Stomach (tissue), 8 donors: ENCODE measurements at regions not wholly inside any gene's neighbourhood (a gene's known extent, or its start where the extent isn't known, plus 50 kb on each side); places are given as distances from the start of the nearest gene placed in this dataset.

Source experiments
- DNase-seq, 2 donors: peaks; one replicate each; pipeline versions ENCODE4 v3.0.0 to v3.0.0-alpha.2; 2013 to 2019
- H3K27ac ChIP-seq, 5 donors: fragments of 200-600 bp in 4 of 5; sonication (generic) in 4 of 5; one replicate each; pipeline ENCODE4 v1.5.1; 2013 to 2019; ENCODE audit warnings: mild to moderate bottlenecking in 1 of 5, moderate library complexity in 1 of 5
- H3K27me3 ChIP-seq, 3 donors: fragments of 200-600 bp; sonication (generic); one replicate each; pipeline ENCODE4 v1.5.1; 2017 to 2019; ENCODE audit warnings: mixed run types in 1 of 3
- H3K36me3 ChIP-seq, 4 donors: fragments of 200-600 bp; sonication (generic); 1 replicate in 3 of 4; 2 replicates in 1 of 4; pipeline ENCODE4 v1.5.1; 2016 to 2019
- H3K4me1 ChIP-seq, 4 donors: fragments of 200-600 bp; sonication (generic); one replicate each; pipeline ENCODE4 v1.5.1; 2016 to 2019
- H3K4me3 ChIP-seq, 4 donors: fragments of 200-600 bp; sonication (generic) in 3 of 4; one replicate each; pipeline ENCODE4 v1.5.1; 2016 to 2019; ENCODE audit warnings: mild to moderate bottlenecking in 1 of 4
- H3K9me3 ChIP-seq, 4 donors: fragments of 200-600 bp; sonication (generic); one replicate each; pipeline ENCODE4 v1.5.1; 2016 to 2019
- CTCF ChIP-seq, 7 experiments: fragments of 450-650 bp in 4 of 7; fragments of 200-600 bp in 3 of 7; sonication (generic) in 3 of 7; IDR thresholded peaks; one replicate each; pipeline ENCODE4 v1.5.1; 2016 to 2019; ENCODE audit warnings: antibody characterized with exemption in 7 of 7, control low read depth in 2 of 7, mild to moderate bottlenecking in 1 of 7
- EP300 ChIP-seq: sonication (generic); formaldehyde crosslinking; IDR thresholded peaks from one replicate; pipeline ENCODE4 v1.6.1; 2017; ENCODE audit warnings: antibody characterized with exemption
- POLR2A ChIP-seq, 4 donors: fragments of 450-650 bp; IDR thresholded peaks; one replicate each; pipeline ENCODE4 v1.6.1; 2016; ENCODE audit warnings: antibody characterized with exemption in 4 of 4, control low read depth in 2 of 4, mild to moderate bottlenecking in 1 of 4, moderate library complexity in 1 of 4
- POLR2AphosphoS5 ChIP-seq, 3 donors: sonication (generic); formaldehyde crosslinking; IDR thresholded peaks; one replicate each; pipeline ENCODE4 v1.6.1; 2016; ENCODE audit warnings: antibody characterized with exemption in 3 of 3
- WGBS, 5 donors: extraction: QIAGEN DNeasy Blood & Tissue Kit in 3 of 5; methylation state at CpG; one replicate each; pipeline versions ENCODE4 v1.1.5 to v1.1.7; 2013 to 2018; 5-methylcytosine and 5-hydroxymethylcytosine counted together
- intact Hi-C: fragments of 100-400 bp; cut with DNase I; formaldehyde crosslinking; loops from one replicate; pipeline ENCODE4 v1.15.1; 2023; ENCODE audit warnings: low total_unique reads
- donor health status: healthy with polysubstance abuse.
- donor health status: Bipolar disorder and iron deficiency.
- donor health status: healthy.

GRCh38 chr3:135513106-135514059, 452.1 kb upstream of the PPP2R3A start:
- intact Hi-C loops, result no loop called here
- H3K4me1 ChIP-seq, result no peaks in the 10 kb centered on the region
- 73 to 82% (median 78%) methylated on average over 5 of the region's 5 CpGs for WGBS, 5 donors
- DNase-seq, result no peak
- peaks cover 0 to 8% (median 5%) of the 10 kb centered on the region in 4 donors for H3K9me3 ChIP-seq
- H3K4me3 ChIP-seq, result no peak overlapping the region
- H3K27me3 ChIP-seq, result no peaks in the 10 kb centered on the region
- no peaks in the 10 kb centered on the region for H3K36me3 ChIP-seq
- no peak overlapping the region for H3K27ac ChIP-seq
- TF ChIP-seq CTCF (IDR thresholded peaks at IDR 0.05) (no peak), EP300 (no peak)

- intact Hi-C loops, result no loop called here
- DNase-seq, result no peak
- no peaks in the 10 kb centered on the region for H3K4me1 ChIP-seq
- H3K4me3 ChIP-seq, result no peak overlapping the region
- no peak for TF ChIP-seq POLR2A (IDR thresholded peaks at IDR 0.05)
- TF ChIP-seq EP300, result no peak
- TF ChIP-seq POLR2AphosphoS5 (IDR thresholded peaks at IDR 0.05), result no peak
- no peak for TF ChIP-seq CTCF (IDR thresholded peaks at IDR 0.05)
- WGBS, 5 donors, result 69 to 81% (median 74%) methylated on average over 4 of the region's 4 CpGs
- H3K36me3 ChIP-seq, result no peaks in the 10 kb centered on the region
- no peaks in the 10 kb centered on the region for H3K27me3 ChIP-seq
- H3K27ac ChIP-seq, result no peak overlapping the region
- peaks cover 0 to 5% (median 4%) of the 10 kb centered on the region in 4 donors for H3K9me3 ChIP-seq
Measured at GRCh38 chr3:135514060-135514448, 451.5 kb upstream of the PPP2R3A start.

GRCh38 chr3:135516143-135516542, 449.4 kb upstream of the PPP2R3A start:
- intact Hi-C loops, result no loop called here
- WGBS, 5 donors, result 27 to 36% (median 29%) methylated on average over 3 of the region's 3 CpGs
- TF ChIP-seq POLR2A (IDR thresholded peaks at IDR 0.05) (no peak), CTCF (IDR thresholded peaks at IDR 0.05) (no peak), EP300 (no peak), POLR2AphosphoS5 (IDR thresholded peaks at IDR 0.05) (no peak)
- Histone ChIP-seq H3K36me3 (no peaks in the 10 kb centered on the region), H3K4me1 (no peaks in the 10 kb centered on the region), H3K4me3 (no peak overlapping the region), H3K27me3 (no peaks in the 10 kb centered on the region), H3K27ac (no peak overlapping the region), H3K9me3 (no peaks in the 10 kb centered on the region)
- DNase-seq, result no peak

GRCh38 chr3:135528413-135529015, 437.0 kb upstream of the PPP2R3A start:
- DNase-seq, result no peak
- Histone ChIP-seq H3K27ac (no peak overlapping the region), H3K9me3 (peaks cover 0 to under 1% (median 0%) of the 10 kb centered on the region in 4 donors), H3K27me3 (peaks cover 0 to 3% (median 0%) of the 10 kb centered on the region in 3 donors), H3K36me3 (no peaks in the 10 kb centered on the region), H3K4me1 (no peaks in the 10 kb centered on the region), H3K4me3 (no peak overlapping the region)
- intact Hi-C loops, result no loop called here
- 41 to 62% (median 54%) methylated on average over 3 of the region's 3 CpGs for WGBS, 5 donors
- no peak for TF ChIP-seq CTCF (IDR thresholded peaks at IDR 0.05)
- TF ChIP-seq POLR2A (IDR thresholded peaks at IDR 0.05), result no peak
- no peak for TF ChIP-seq POLR2AphosphoS5 (IDR thresholded peaks at IDR 0.05)
